GM10266 (cell line): ENCODE measurements at regions not wholly inside any gene's neighbourhood (a gene's known extent, or its start where the extent isn't known, plus 50 kb on each side); places are given as distances from the start of the nearest gene placed in this dataset.

ENCODE experiments used
- DNase-seq: peaks from one replicate; pipeline ENCODE4 v3.0.0; 2012; ENCODE audit errors: extremely low spot score
- CTCF ChIP-seq: IDR thresholded peaks from 2 replicates; pipeline ENCODE4 v1.5.1; 2012; ENCODE audit warnings: mild to moderate bottlenecking, low read depth; ENCODE audit not compliant: control insufficient read depth, insufficient read depth; ENCODE audit errors: missing control alignments

DNA sequence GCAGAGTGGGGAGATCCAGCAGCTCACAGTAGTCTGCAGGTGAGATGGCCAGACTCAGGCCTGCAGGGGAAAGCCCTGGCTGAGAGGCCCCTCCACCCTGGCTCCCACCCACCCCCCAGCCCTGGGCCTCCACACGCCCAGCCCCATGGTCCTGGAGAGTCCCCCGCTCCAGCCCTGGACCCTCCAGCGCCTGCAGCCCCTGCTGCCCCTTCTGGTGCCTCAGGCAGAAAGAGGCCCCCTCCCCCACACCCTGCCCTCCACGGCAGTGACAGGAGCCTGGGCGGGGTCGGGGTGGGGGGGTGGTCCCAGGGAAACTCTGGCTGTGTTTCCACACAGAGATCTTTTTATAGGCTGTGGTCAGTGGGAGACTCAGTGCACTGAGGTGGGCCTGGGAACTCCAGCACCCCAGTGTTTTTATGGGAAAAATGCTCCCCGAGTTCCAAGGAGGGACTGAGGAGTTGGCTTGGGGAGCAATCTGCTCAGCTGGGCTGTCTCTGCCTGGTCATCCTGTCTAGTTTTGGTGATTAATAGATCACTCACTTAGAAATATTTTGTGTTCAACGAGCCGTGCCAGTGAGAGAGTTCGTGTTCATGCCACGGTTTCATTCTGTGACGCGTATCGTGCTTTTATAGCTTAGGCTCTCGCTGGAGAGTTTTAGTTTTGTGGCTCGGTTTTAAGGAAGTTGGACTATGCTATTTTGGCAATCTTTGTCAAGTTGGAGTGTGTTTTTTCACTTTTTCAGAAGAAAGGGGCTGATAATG is 53.1 kb upstream of the HGFAC start:
- DNase-seq, result peak; percentile 77
- TF ChIP-seq CTCF, result no peak

GRCh38 chr4:3389233-3390215 is 52.2 kb upstream of the HGFAC start:
- no peak for DNase-seq

DNA sequence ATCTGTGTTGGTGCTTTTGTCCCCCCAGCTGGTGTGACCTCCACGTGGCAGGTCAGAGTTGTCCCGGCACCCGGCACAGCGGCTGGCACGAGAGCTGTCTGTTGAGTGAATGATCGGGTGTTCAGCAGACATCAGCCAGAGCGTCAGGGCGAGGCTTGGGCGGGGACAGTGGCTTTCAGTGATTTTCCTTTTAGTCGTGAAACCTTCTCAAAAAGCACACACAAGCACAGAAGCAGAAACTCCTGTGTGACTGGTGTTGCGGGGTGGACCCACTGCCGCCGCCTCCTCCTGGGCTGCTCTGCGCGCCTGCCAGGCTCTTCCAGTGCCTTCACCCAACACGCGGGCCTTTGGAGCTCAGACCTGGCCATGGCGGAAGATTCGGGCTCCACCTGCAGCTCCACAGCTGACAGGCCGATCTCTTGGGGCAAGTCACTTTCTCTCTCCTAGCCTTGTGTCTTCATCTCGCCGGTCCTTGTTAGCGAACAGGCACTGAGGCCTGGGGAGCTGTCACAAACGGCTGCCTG is 51.4 kb upstream of the HGFAC start:
- no peak for DNase-seq
- TF ChIP-seq CTCF, result no peak

More at GRCh38 chr4:3389233-3390215, 52.2 kb upstream of the HGFAC start:
- no peak for TF ChIP-seq CTCF

DNA sequence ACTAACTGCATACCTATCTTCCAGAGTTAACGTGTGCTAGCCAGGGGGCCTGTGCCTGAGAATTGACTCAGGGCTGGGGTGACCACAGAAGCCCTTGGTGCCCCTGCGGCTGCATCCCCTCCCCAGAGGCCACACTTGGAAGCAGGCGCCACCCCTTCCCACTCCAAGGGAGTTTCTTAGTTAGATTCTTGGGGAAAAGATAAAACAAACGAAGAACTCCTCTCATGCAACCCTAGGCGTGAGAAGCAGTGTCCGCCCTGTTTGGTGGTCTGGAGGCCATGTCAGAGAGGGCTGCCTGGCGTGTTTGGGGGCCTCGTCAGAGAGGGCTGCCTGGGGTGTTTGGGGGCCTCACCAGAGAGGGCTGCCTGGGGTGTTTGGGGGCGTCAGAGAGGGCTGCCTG is 50.3 kb upstream of the HGFAC start:
- no peak for TF ChIP-seq CTCF
- no peak for DNase-seq
